Caco-2 (cell line): ENCODE measurements at regions not wholly inside any gene's neighbourhood (a gene's known extent, or its start where the extent isn't known, plus 50 kb on each side); places are given as distances from the start of the nearest gene placed in this dataset.

Experiments
- BruUV-seq: library from RNA; stranded (reverse); fragments of 400-500 nt; replicated peaks from 2 replicates; lab custom pipeline; 2021; lab: Mats Ljungman, UMichigan
- CTCF ChIA-PET: fragments of 300-600 bp; sonication (Branson Sonifier 250); formaldehyde crosslinking; loops from one replicate; lab custom pipeline; 2022; ENCODE audit warnings: antibody characterized with exemption; lab: Charles Lee
- POLR2A ChIA-PET: fragments of 300-600 bp; sonication (Branson Sonifier 250); formaldehyde crosslinking; loops from one replicate; lab custom pipeline; 2022; ENCODE audit warnings: antibody characterized with exemption; lab: Charles Lee
- DNase-seq, 2 experiments: peaks; one replicate each; pipeline versions ENCODE4 v3.0.0 to v3.0.0-alpha.2; 2020 to 2022
- H3K27me3 ChIP-seq: replicated peaks from 2 replicates; pipeline ENCODE4 v1.6.0; 2011; ENCODE audit warnings: low read length; ENCODE audit not compliant: control insufficient read depth, insufficient read depth
- H3K36me3 ChIP-seq: 2 replicates; pipeline ENCODE4 v1.5.1; 2011; ENCODE audit warnings: low read length; ENCODE audit not compliant: control insufficient read depth, insufficient read depth
- H3K4me1 ChIP-seq: fragments of 250-450 bp; sonication (Bioruptor Pico); 2 replicates; pipeline ENCODE4 v1.5.1; 2020; ENCODE audit warnings: mild to moderate bottlenecking
- H3K4me3 ChIP-seq: 2 replicates; pipeline ENCODE4 v1.5.1; 2011; ENCODE audit warnings: low read depth, mild to moderate bottlenecking, control low read depth, low read length
- H3K9me3 ChIP-seq: fragments of 250-450 bp; sonication (Bioruptor Pico); 2 replicates; pipeline ENCODE4 v1.5.1; 2020; ENCODE audit warnings: mild to moderate bottlenecking, moderate library complexity
- H3K27ac Mint-ChIP-seq: one replicate; pipeline ENCODE4 v1.8.0; 2022; ENCODE audit warnings: mixed read lengths; ENCODE audit not compliant: unreplicated experiment
- H3K27me3 Mint-ChIP-seq: one replicate; pipeline ENCODE4 v1.8.0; 2022; ENCODE audit warnings: mixed read lengths; ENCODE audit not compliant: insufficient read depth, unreplicated experiment
- H3K36me3 Mint-ChIP-seq: one replicate; pipeline ENCODE4 v1.8.0; 2022; ENCODE audit warnings: mild to moderate bottlenecking, mixed read lengths; ENCODE audit not compliant: insufficient read depth, unreplicated experiment
- H3K4me1 Mint-ChIP-seq: one replicate; pipeline ENCODE4 v1.8.0; 2022; ENCODE audit warnings: low read depth, mixed read lengths; ENCODE audit not compliant: unreplicated experiment
- H3K4me3 Mint-ChIP-seq: one replicate; pipeline ENCODE4 v1.8.0; 2022; ENCODE audit warnings: mild to moderate bottlenecking, moderate library complexity, mixed read lengths; ENCODE audit not compliant: unreplicated experiment
- H3K9me3 Mint-ChIP-seq: one replicate; pipeline ENCODE4 v1.8.0; 2022; ENCODE audit warnings: mixed read lengths; ENCODE audit not compliant: unreplicated experiment
- CTCF ChIP-seq, 2 experiments: fragments of 200-600 bp in 1 of 2; IDR thresholded peaks; 1 replicate in 1 of 2; 2 replicates in 1 of 2; pipeline versions ENCODE4 v1.5.1 to v1.8.0; 2011 to 2022; ENCODE audit warnings: antibody characterized with exemption in 1 of 2, control low read depth in 1 of 2, inconsistent platforms in 1 of 2, low read depth in 1 of 2, low read length in 1 of 2, mild to moderate bottlenecking in 1 of 2, moderate library complexity in 1 of 2; ENCODE audit not compliant: insufficient read depth in 1 of 2, severe bottlenecking in 1 of 2, unreplicated experiment in 1 of 2
- intact Hi-C: fragments of 100-400 bp; cut with micrococcal nuclease; formaldehyde crosslinking; loops from one replicate; pipeline ENCODE4 v1.10.0; 2022; ENCODE audit not compliant: unreplicated experiment

- CTCF ChIA-PET = no interaction called here
- TF ChIP-seq CTCF (IDR thresholded peaks at IDR 0.05; ENCODE audit: insufficient read depth in 1 of 2, low read depth in 1 of 2, low read length in 1 of 2, severe bottlenecking in 1 of 2, unreplicated experiment in 1 of 2) = no peak
- H3K27ac Mint-ChIP-seq = no peak overlapping the region
- no peaks in the 10 kb centered on the region for H3K27me3 ChIP-seq
- H3K9me3 ChIP-seq = no peaks in the 10 kb centered on the region; the same call in 1 of the 2 replicates
- intact Hi-C loops = no loop called here
- H3K4me3 ChIP-seq = no peak overlapping the region
- BruUV-seq = no TSS peak
- DNase-seq = no peak
- H3K4me3 Mint-ChIP-seq = no peak overlapping the region
- H3K36me3 Mint-ChIP-seq = no peaks in the 10 kb centered on the region
- no peaks in the 10 kb centered on the region for H3K36me3 ChIP-seq
- peaks cover 5% of the 10 kb centered on the region for H3K4me1 Mint-ChIP-seq
- H3K4me1 ChIP-seq = no peaks in the 10 kb centered on the region
- no peaks in the 10 kb centered on the region for H3K9me3 Mint-ChIP-seq
- peaks cover 2% of the 10 kb centered on the region for H3K27me3 Mint-ChIP-seq
- POLR2A ChIA-PET = no interaction called here
These were observed 440.2 kb downstream of the FUT8 start for GRCh38 chr14:65852689-65853088.

DNA sequence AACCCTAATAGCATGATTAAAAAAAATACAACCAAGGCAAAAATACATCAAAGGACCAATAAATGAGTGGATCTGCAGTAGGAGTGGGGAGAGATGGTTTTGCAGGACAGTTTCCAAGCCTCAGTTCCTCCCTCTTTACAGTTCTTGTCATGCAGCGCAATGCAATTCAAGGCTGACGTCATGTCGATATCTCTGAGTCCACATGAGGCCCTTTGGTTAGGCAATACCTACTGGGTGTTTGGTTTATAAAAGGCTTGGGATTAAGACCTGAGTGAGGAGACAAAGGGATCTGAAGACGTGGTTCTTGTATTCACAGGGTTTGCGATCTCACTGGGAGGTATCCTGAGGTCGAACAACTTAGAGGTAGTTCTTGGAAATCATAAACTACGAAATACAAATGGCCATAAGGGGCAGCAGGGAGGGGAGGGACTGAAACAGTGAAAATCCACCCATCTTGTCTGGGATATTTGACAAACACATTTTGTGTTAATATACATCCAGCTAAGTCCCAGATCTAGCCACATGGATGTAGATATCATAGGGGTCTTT lies 441.0 kb downstream of the FUT8 start:
- peaks cover 5% of the 10 kb centered on the region for H3K4me1 Mint-ChIP-seq
- no peaks in the 10 kb centered on the region for H3K4me1 ChIP-seq
- H3K27me3 ChIP-seq = no peaks in the 10 kb centered on the region
- no peak for DNase-seq
- no peak overlapping the region for H3K27ac Mint-ChIP-seq
- H3K4me3 ChIP-seq = no peak overlapping the region
- no peaks in the 10 kb centered on the region for H3K36me3 ChIP-seq
- H3K9me3 ChIP-seq = no peaks in the 10 kb centered on the region; the same call in 1 of the 2 replicates
- intact Hi-C loops = no loop called here
- H3K4me3 Mint-ChIP-seq = no peak overlapping the region
- H3K36me3 Mint-ChIP-seq = no peaks in the 10 kb centered on the region
- TF ChIP-seq CTCF (IDR thresholded peaks at IDR 0.05; ENCODE audit: insufficient read depth in 1 of 2, low read depth in 1 of 2, low read length in 1 of 2, severe bottlenecking in 1 of 2, unreplicated experiment in 1 of 2) = no peak
- ChIA-PET CTCF (no interaction called here), POLR2A (no interaction called here)
- BruUV-seq = no TSS peak
- H3K27me3 Mint-ChIP-seq = peaks cover 4% of the 10 kb centered on the region
- no peaks in the 10 kb centered on the region for H3K9me3 Mint-ChIP-seq

DNA sequence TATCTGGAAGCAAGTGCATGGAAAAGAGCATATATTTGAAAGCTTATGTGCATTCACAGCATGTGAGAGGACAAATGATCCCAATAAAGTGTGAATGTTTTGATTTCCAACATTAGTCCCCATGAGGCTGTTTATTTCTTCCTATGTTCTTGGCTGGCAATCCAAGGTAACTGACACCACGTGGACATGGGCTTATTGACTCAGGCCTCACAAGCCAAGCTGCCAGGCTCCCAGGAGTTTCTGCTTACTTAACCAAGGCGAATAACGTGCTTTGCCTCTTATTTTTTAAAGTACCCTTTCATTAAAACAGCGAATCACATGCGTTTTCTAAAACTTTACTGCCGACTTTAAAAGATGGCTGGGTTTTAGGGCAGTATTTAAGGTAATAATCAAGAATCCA lies 441.7 kb downstream of the FUT8 start:
- Histone ChIP-seq H3K27me3 (no peaks in the 10 kb centered on the region), H3K9me3 (no peaks in the 10 kb centered on the region; the same call in 1 of the 2 replicates), H3K4me3 (no peak overlapping the region), H3K4me1 (no peaks in the 10 kb centered on the region), H3K36me3 (no peaks in the 10 kb centered on the region)
- H3K9me3 Mint-ChIP-seq = no peaks in the 10 kb centered on the region
- BruUV-seq = no TSS peak
- no peaks in the 10 kb centered on the region for H3K36me3 Mint-ChIP-seq
- intact Hi-C loops = no loop called here
- H3K27me3 Mint-ChIP-seq = peaks cover 5% of the 10 kb centered on the region
- CTCF ChIA-PET = no interaction called here
- peaks cover 5% of the 10 kb centered on the region for H3K4me1 Mint-ChIP-seq
- H3K27ac Mint-ChIP-seq = no peak overlapping the region
- POLR2A ChIA-PET = no interaction called here
- DNase-seq = no peak
- TF ChIP-seq CTCF (IDR thresholded peaks at IDR 0.05; ENCODE audit: insufficient read depth in 1 of 2, low read depth in 1 of 2, low read length in 1 of 2, severe bottlenecking in 1 of 2, unreplicated experiment in 1 of 2) = no peak
- no peak overlapping the region for H3K4me3 Mint-ChIP-seq
